Esophagus mucosa (tissue), 1 donor: ENCODE measurements at regions not wholly inside any gene's neighbourhood (a gene's known extent, or its start where the extent isn't known, plus 50 kb on each side); places are given as distances from the start of the nearest gene placed in this dataset.
A peak's percentile ranks its signal among the peaks of the same experiment; 100 is the strongest.
"Not testable (repeated sequence)": the region's sequence is repeated elsewhere in the genome, so short reads cannot be mapped to it uniquely, and the experiment has no call there.

ENCODE experiments used
- ATAC-seq: fragments of 200-7000 bp; cut with Tn5 transposase; one replicate; pipeline ENCODE4 v1.9.1; 2020
- donor health status: DM: yes; HTN: yes; CAD: no.

- no peak for ATAC-seq
Observed at GRCh38 chr20:48060841-48061720, 275.8 kb upstream of the SULF2 start.

DNA sequence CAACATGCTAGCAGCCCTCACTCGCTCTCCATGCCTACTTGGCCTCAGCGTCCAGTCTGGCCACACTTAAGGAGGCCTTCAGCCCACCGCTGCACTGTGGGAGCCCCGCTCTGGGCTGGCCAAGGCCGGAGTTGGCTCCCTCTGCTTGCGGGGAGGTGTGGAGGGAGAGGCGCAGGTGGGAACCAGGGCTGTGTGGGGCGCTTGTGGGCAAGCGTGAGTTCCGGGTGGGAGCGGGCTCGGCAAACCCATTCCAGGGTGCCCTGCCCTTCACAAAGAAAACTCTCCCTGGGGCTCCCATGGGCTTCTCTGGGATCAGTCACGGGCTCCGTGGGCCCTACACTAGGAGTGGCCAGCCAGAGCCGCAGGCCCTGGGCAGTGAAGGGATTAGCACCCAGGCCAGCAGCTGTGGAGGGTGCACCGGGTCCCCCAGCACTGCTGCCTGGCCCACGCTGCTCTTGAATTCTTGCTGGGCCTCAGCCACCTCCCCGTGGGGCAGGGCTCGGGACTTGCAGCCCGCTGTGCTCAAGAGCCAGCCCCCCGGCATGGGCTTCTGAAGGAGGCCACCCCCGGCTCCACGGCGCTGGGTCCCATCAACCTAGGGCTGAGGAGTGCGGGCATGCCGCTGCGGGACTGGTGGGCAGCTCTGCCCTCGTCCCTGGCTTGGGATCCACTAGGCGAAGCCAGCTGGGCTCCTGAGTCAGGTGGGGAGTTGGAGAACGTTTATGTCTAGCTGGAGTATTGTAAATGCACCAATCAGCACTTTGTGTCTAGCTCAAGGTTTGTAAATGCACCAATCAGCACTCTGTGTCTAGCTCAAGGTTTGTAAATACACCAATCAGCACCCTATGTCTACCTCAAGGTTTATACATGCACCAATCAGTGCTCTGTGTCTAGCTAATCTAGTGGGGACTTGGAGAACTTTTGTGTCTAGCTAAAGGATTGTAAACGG is 273.6 kb upstream of the SULF2 start:
- no peak for ATAC-seq

DNA sequence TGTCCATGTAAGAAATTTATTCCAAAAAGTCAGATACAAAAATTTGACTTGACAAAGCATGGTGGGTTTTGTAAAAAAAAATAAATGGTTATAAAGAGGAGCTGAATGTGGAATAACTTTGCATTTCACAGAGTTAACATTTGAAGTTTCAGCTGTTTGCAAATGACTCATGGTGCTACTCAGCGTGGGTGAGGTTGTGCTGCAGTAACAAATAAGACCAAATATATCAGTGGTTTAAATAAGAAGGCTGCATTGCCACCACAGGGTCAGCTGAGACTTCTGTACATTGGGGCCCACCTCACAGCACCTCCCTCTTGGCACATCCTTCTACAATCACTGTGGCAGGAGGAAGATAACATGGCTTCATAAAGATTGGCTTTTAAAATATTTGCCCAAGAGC is 272.5 kb upstream of the SULF2 start:
- ATAC-seq, result no peak

- ATAC-seq, result no peak
Observed at GRCh38 chr20:48057251-48057650, 272.0 kb upstream of the SULF2 start.

DNA sequence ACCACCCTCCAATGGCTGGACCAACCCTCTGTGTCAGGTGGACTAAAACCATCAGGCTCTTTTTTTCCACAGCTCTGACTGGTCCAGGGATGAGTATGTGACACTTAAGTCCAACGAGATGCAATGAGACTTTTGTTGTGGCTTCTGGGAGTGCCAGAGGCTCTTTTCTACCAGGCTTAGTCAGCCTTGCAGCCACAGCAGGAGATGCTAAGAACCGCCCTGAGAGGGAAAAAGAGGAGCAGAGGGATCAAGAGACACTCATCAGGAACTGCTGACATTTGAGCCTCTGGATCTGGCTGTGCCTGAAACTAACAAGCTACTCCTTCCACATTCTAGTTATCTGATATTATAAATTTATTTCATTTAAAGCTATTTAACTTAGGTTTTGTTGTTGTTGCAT is 270.9 kb upstream of the SULF2 start:
- ATAC-seq, result no peak

DNA sequence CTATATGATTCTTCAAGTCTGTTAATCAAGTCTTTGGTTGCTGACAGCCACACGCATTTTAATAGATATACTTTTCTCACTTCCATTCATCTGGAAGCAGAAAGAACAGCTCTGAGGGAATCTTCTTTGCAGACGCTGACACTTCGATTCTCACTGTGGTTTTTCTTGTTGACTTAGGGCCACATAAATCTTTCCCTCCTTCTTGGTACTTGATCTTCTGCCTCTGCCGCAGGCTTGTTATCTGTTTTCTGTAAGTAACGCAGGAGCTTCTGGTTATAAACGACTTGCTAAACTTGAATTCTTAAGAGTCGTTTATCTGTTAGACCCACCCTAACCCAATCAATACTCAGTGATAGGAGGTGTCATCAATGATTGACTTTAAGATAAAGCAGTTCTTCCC is 268.8 kb upstream of the SULF2 start:
- ATAC-seq, result no peak

DNA sequence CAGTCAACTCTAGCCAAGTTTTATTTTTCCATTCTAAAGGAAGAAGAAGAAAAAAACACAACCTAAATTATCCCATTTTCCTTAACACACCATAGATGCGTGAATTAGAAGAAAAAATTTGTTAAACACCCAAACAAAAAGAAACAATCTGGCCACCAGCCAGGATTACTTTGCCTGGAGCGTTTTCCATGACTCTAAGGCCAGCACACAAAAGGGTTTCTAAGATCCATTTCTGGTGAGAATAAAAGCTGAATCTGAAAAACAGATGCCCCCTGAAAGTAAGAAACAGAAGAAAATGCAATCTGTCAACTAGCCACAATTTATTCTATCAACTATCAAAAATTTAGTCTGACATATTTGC is 267.2 kb upstream of the SULF2 start:
- ATAC-seq, result no peak

- ATAC-seq, result peak; percentile 81
Observed at GRCh38 chr20:48051794-48052474, 266.7 kb upstream of the SULF2 start.

GRCh38 chr20:48049641-48050040 is 264.4 kb upstream of the SULF2 start:
- ATAC-seq, result no peak

- no peak for ATAC-seq
Observed at GRCh38 chr20:48049171-48049570, 263.9 kb upstream of the SULF2 start.

DNA sequence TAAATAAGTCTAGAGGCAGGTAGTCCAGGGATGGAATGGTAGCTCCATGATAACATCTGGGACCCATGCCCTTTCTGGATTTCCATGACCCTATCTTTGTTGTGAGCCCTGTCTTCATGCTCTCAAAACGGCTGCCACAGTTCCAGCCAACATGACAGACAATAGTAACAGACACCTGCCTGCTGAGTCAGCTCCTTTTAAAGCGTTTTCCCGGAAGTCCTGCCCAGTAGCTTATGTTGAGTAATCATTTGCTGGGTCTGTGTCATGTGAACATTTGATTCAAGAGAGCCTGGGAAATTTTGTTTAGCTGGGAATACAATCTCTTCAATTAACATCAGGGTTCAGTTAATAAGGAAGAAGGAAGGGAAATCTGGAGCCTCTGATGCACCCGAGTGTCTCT is 262.2 kb upstream of the SULF2 start:
- no peak for ATAC-seq

- ATAC-seq, result no peak
Observed at GRCh38 chr20:48042628-48043027, 257.3 kb upstream of the SULF2 start.

- ATAC-seq, result no peak
Observed at GRCh38 chr20:48041078-48041780, 255.9 kb upstream of the SULF2 start.

DNA sequence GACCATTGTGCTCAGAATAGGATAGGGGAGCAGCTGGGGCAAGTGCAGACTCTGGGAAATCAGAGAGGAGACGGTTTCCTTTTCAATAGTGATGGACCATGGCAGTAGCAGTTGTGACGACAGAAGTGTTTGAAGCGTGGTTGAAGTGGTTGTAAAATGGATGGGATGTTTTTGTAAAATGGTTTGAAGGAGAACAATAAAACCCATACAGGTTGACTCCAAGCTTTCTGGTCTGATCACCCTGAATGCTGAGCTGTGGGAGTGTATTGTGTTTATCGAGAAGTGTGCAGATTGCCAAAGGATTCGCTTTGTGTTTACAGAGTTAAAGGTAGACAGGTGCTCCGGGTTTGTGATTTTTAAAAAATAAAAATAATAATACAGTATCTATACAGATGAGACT is 255.2 kb upstream of the SULF2 start:
- no peak for ATAC-seq

GRCh38 chr20:48040051-48040450 is 254.8 kb upstream of the SULF2 start:
- no peak for ATAC-seq

DNA sequence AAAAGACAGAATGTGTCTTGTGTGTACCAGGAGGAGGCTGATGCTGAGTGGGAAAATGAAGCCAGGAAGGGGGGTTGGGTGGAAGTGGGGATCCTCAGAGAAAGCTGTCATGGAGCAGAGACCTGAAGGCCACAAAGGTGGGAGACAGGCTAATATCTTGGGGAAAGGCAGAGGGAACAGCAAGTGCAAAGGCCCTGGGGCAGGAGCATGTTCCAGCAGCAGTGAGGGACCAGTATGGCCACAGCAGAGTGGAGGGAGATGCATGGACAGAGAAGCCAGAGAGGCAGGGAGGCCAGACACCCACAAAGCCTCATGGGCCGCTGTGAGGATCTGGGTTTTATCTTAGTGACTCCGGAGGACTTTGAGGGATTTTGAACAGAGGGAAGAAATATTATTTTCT is 254.2 kb upstream of the SULF2 start:
- ATAC-seq, result no peak

DNA sequence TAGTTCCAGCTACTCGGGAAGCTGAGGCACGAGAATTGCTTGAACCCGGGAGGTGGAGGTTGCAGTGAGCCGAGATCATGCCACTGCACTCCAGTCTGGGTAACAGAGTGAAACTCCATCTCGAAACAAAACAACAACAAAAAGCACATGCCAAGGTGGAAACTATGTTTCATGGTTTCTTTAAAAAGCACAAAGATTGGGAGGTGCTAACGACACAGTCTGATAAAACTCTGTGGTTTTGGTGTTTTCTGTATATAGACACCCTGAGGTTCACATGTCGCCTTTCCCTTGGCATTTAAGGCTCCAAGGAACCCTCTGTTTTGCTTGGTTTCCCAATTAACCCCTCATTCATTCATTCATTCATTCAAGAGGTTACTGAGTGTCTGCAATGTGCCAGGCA is 253.4 kb upstream of the SULF2 start:
- ATAC-seq, result no peak

GRCh38 chr20:48037798-48038197 is 252.5 kb upstream of the SULF2 start:
- not testable (repeated sequence) for ATAC-seq

DNA sequence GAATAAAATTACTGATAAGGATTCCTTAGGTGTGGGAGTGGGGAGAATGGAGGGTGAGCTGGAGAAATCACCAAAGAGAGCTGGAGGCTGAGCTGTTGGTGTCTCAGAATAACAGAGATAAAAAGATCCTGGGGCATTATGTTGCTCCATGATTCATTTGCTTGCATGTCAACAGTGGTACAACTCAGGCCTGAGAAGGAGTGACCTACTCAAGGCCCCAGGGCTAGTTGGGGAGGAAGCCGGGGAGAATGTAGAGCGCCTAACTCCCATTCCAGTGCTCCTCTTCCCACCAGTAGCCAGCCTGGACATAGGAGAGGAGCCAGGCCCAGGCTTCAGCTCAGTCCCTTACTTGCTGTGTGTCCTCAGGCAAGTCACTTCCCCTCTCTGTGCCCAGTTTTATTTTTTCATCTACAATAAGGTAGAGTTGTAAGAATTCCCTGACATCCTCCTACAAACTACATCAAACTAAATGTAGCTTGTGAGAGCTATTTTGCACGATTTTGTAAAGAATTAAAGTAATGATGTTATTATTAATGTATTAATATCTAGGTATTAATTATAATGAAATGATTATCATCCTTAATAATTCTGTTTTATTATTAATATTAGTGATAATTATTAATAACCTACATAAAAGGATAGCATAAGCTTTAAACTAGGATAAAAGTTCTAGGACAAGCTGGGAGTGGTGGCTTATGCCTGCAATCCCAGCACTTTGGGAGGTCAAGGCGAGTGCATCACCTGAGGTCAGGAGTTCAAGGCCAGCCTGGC is 250.9 kb upstream of the SULF2 start:
- ATAC-seq, result no peak

DNA sequence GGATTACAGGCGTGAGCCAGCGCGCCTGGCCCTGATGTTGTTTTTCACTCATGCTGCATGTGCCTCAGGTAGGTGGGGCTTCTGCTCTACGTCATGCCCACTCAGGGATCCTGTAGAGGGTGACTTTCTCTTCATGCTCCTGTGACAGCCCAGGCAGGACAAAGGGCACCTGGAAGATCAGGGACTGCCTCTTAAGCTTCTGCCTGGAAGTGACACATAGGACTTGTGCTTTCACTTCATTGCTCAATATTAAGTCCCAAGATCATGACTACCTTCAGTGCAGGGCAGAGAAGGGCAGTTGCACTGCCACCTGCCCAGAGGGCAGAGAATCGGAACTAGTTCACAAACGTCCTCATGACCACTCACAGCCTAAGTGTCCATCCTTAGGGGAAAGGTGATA is 249.5 kb upstream of the SULF2 start:
- no peak for ATAC-seq

GRCh38 chr20:48033005-48033404 is 247.7 kb upstream of the SULF2 start:
- ATAC-seq, result not testable (repeated sequence)

DNA sequence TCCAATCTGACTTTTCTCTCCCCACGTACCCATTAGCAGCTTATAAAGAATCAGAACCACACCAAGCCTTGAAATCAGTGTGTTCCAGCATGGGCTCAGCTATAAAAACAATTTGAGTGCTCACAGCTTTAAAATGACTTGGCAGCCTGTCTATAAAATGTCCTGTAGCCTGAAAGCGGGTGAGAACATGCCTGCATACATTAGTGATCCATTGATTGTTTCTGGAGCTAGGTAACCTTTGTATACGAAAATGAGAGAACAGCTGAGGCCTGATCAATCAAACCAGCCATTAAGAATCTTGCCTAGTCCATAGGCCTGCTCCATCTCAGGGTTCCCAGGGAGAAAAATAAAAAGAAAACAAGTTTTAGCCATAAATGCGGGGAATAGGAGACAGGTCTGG is 245.8 kb upstream of the SULF2 start:
- no peak for ATAC-seq
